Neural cell (in vitro differentiated cells): ENCODE measurements at regions not wholly inside any gene's neighbourhood (a gene's known extent, or its start where the extent isn't known, plus 50 kb on each side); places are given as distances from the start of the nearest gene placed in this dataset.
A peak's percentile ranks its signal among the peaks of the same experiment; 100 is the strongest.

Experiments used
- H2AFZ ChIP-seq: fragments of 200-600, 300-800 bp; sonication (generic), shearing (Covaris generic); 2 replicates; pipeline ENCODE4 v1.6.0; 2014; ENCODE audit warnings: low read depth, mild to moderate bottlenecking, antibody characterized with exemption, low read length, moderate library complexity
- H3F3A ChIP-seq: fragments of 200-600 bp; shearing (Covaris generic); 2 replicates; pipeline ENCODE4 v1.6.1; 2016; ENCODE audit warnings: mild to moderate bottlenecking, moderate library complexity, mixed read lengths, antibody characterized with exemption, low read length; ENCODE audit not compliant: insufficient read depth, poor library complexity, severe bottlenecking
- H3K27ac ChIP-seq: fragments of 200-600, 300-800 bp; sonication (generic), shearing (Covaris generic); 2 replicates; pipeline ENCODE4 v1.5.1; 2014; ENCODE audit warnings: mild to moderate bottlenecking, low read length, moderate library complexity
- H3K27me3 ChIP-seq: fragments of 300-800, 200-600 bp; sonication (generic), shearing (Covaris generic); 2 replicates; pipeline ENCODE4 v1.6.0; 2014; ENCODE audit warnings: mild to moderate bottlenecking, low read depth, low read length, moderate library complexity; ENCODE audit not compliant: insufficient read depth
- H3K36me3 ChIP-seq: fragments of 300-800, 200-600 bp; sonication (generic), shearing (Covaris generic); 2 replicates; pipeline ENCODE4 v1.5.1; 2014; ENCODE audit warnings: mild to moderate bottlenecking, antibody characterized with exemption, low read length, moderate library complexity; ENCODE audit not compliant: insufficient read depth
- H3K4me2 ChIP-seq: fragments of 300-800, 200-600 bp; sonication (generic), shearing (Covaris generic); 2 replicates; pipeline ENCODE4 v1.6.0; 2014; ENCODE audit warnings: mild to moderate bottlenecking, low read length
- H3K4me3 ChIP-seq: fragments of 300-800, 200-600 bp; sonication (generic), shearing (Covaris generic); 2 replicates; pipeline ENCODE4 v1.5.1; 2014; ENCODE audit warnings: mild to moderate bottlenecking, low read length, moderate library complexity
- H3K79me2 ChIP-seq: fragments of 200-600 bp; shearing (Covaris generic); replicated peaks from 2 replicates; pipeline ENCODE4 v1.6.0; 2014; ENCODE audit warnings: mild to moderate bottlenecking, low read length, moderate library complexity; ENCODE audit not compliant: insufficient read depth
- H3K9ac ChIP-seq: fragments of 300-800, 200-600 bp; sonication (generic), shearing (Covaris generic); 2 replicates; pipeline ENCODE4 v1.6.1; 2016; ENCODE audit warnings: mild to moderate bottlenecking, low read length, mixed read lengths
- H3K9me2 ChIP-seq: fragments of 200-600 bp; shearing (Covaris generic); 2 replicates; pipeline ENCODE4 v1.6.1; 2016; ENCODE audit warnings: mild to moderate bottlenecking, low read length, mixed read lengths; ENCODE audit not compliant: insufficient read depth
- H3K9me3 ChIP-seq: fragments of 200-600, 300-800 bp; sonication (generic), shearing (Covaris generic); 2 replicates; pipeline ENCODE4 v1.6.1; 2016; ENCODE audit warnings: mild to moderate bottlenecking, mixed run types, low read length, moderate library complexity, mixed read lengths
- H4K20me1 ChIP-seq: fragments of 200-600 bp; shearing (Covaris generic); 2 replicates; pipeline ENCODE4 v1.6.1; 2016; ENCODE audit warnings: mild to moderate bottlenecking, mixed run types; ENCODE audit not compliant: insufficient read depth
- EP300 ChIP-seq: fragments of 450-650 bp; conservative IDR thresholded peaks from 2 replicates; pipeline ENCODE4 v1.6.1; 2014; ENCODE audit warnings: antibody characterized with exemption, mild to moderate bottlenecking, moderate library complexity; ENCODE audit not compliant: poor library complexity, severe bottlenecking
- EZH2 ChIP-seq: fragments of 200-600, 300-800 bp; shearing (Covaris generic), sonication (generic); IDR thresholded peaks from 2 replicates; pipeline ENCODE4 v1.6.1; 2014; ENCODE audit warnings: antibody characterized with exemption, low read length, borderline replicate concordance, mild to moderate bottlenecking; ENCODE audit not compliant: insufficient read depth, poor library complexity, severe bottlenecking
- MXI1 ChIP-seq: fragments of 450-650 bp; conservative IDR thresholded peaks from 2 replicates; pipeline ENCODE4 v1.6.1; 2014; ENCODE audit warnings: antibody characterized with exemption, mild to moderate bottlenecking; ENCODE audit not compliant: poor library complexity, severe bottlenecking
- POLR2AphosphoS5 ChIP-seq: IDR thresholded peaks from 2 replicates; pipeline ENCODE4 v1.6.1; 2012
- RAD21 ChIP-seq: fragments of 450-650 bp; conservative IDR thresholded peaks from 2 replicates; pipeline ENCODE4 v1.6.1; 2014; ENCODE audit warnings: antibody characterized with exemption, mild to moderate bottlenecking, moderate library complexity
- SMC3 ChIP-seq: fragments of 450-650 bp; conservative IDR thresholded peaks from 2 replicates; pipeline ENCODE4 v1.6.1; 2014; ENCODE audit warnings: antibody characterized with exemption, mild to moderate bottlenecking, moderate library complexity; ENCODE audit not compliant: poor library complexity
- TAF1 ChIP-seq: IDR thresholded peaks from 2 replicates; pipeline ENCODE4 v1.6.1; 2012; ENCODE audit warnings: low read depth
- TF ChIP-seq, protein P1 (sequence below): fragments of 450-650 bp; IDR thresholded peaks from 2 replicates; pipeline ENCODE4 v1.5.1; 2014; ENCODE audit warnings: antibody characterized with exemption, mild to moderate bottlenecking, moderate library complexity; ENCODE audit not compliant: poor library complexity, severe bottlenecking
- TF ChIP-seq, protein P2 (sequence below): IDR thresholded peaks from 2 replicates; pipeline ENCODE4 v1.6.1; 2012; ENCODE audit warnings: borderline replicate concordance

DNA sequence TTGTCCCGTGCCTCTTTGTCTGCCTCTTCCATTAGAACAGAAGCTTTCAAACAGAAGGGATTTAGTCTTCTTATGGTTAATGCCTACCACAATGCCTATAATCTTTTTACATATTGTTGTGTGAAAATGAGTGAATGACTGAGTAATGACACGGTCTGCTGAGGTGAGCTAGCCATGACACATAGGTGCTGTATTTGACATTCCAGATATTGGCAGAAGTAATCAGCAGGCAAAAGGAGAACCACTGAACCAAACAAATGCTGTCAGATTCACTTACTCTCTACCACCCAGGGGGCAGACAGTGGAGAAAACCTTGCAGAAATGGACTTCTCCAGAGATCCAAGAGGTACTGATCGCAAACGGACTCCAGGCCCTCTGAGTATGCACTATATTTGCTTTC lies 377.2 kb upstream of the VWC2 start:
- Histone ChIP-seq H3K79me2 (no peaks in the 10 kb centered on the region), H3K36me3 (no peaks in the 10 kb centered on the region), H3K9me3 (no peaks in the 10 kb centered on the region), H3F3A (no peaks in the 10 kb centered on the region), H3K4me3 (no peak overlapping the region), H3K27me3 (no peaks in the 10 kb centered on the region), H3K9ac (no peak overlapping the region), H3K4me2 (no peak overlapping the region), H3K27ac (no peak overlapping the region), H3K9me2 (no peaks in the 10 kb centered on the region), H4K20me1 (no peaks in the 10 kb centered on the region), H2AFZ (no peak overlapping the region)
- TF ChIP-seq TAF1, result no peak
- TF ChIP-seq SMC3, result no peak
- TF ChIP-seq MXI1, result no peak
- TF ChIP-seq EP300, result no peak
- TF ChIP-seq, protein P1, sequence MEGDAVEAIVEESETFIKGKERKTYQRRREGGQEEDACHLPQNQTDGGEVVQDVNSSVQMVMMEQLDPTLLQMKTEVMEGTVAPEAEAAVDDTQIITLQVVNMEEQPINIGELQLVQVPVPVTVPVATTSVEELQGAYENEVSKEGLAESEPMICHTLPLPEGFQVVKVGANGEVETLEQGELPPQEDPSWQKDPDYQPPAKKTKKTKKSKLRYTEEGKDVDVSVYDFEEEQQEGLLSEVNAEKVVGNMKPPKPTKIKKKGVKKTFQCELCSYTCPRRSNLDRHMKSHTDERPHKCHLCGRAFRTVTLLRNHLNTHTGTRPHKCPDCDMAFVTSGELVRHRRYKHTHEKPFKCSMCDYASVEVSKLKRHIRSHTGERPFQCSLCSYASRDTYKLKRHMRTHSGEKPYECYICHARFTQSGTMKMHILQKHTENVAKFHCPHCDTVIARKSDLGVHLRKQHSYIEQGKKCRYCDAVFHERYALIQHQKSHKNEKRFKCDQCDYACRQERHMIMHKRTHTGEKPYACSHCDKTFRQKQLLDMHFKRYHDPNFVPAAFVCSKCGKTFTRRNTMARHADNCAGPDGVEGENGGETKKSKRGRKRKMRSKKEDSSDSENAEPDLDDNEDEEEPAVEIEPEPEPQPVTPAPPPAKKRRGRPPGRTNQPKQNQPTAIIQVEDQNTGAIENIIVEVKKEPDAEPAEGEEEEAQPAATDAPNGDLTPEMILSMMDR, result no peak
- TF ChIP-seq, protein P2, sequence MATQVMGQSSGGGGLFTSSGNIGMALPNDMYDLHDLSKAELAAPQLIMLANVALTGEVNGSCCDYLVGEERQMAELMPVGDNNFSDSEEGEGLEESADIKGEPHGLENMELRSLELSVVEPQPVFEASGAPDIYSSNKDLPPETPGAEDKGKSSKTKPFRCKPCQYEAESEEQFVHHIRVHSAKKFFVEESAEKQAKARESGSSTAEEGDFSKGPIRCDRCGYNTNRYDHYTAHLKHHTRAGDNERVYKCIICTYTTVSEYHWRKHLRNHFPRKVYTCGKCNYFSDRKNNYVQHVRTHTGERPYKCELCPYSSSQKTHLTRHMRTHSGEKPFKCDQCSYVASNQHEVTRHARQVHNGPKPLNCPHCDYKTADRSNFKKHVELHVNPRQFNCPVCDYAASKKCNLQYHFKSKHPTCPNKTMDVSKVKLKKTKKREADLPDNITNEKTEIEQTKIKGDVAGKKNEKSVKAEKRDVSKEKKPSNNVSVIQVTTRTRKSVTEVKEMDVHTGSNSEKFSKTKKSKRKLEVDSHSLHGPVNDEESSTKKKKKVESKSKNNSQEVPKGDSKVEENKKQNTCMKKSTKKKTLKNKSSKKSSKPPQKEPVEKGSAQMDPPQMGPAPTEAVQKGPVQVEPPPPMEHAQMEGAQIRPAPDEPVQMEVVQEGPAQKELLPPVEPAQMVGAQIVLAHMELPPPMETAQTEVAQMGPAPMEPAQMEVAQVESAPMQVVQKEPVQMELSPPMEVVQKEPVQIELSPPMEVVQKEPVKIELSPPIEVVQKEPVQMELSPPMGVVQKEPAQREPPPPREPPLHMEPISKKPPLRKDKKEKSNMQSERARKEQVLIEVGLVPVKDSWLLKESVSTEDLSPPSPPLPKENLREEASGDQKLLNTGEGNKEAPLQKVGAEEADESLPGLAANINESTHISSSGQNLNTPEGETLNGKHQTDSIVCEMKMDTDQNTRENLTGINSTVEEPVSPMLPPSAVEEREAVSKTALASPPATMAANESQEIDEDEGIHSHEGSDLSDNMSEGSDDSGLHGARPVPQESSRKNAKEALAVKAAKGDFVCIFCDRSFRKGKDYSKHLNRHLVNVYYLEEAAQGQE, result no peak
- no peak for TF ChIP-seq POLR2AphosphoS5
- TF ChIP-seq RAD21, result no peak

DNA sequence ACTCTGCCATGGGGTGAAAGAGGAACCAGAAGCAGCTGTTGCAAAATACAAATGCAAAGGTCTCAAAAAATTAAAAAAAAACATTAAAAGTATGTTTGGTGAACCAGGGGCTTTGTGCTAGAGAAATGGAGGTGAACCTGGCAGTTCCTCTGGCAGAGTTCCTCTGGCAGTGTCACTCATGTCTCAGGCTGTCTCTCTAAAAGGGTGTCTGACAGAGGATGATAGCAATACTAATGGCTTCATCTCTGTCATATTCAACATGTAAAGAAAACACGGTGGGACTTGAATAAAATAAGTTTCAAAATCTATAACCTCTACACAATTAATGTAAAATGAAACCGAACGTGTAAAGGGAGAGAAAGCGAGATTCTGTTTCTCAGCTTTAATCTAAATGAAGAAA lies 375.7 kb upstream of the VWC2 start:
- no peaks in the 10 kb centered on the region for H4K20me1 ChIP-seq
- TF ChIP-seq MXI1, result no peak
- TF ChIP-seq EP300, result peak; percentile 91
- no peak for TF ChIP-seq RAD21
- TF ChIP-seq POLR2AphosphoS5, result peak; percentile 56
- TF ChIP-seq EZH2, result no peak
- TF ChIP-seq, protein P2, result no peak
- TF ChIP-seq, protein P1, result no peak
- no peak overlapping the region for H3K4me3 ChIP-seq

More for the DNA sequence above, 375.7 kb upstream of the VWC2 start:
- Histone ChIP-seq H3K9me3 (no peaks in the 10 kb centered on the region), H3K4me2 (no peak overlapping the region), H3K27ac (no peak overlapping the region), H3F3A (no peaks in the 10 kb centered on the region), H3K9me2 (no peaks in the 10 kb centered on the region), H3K36me3 (no peaks in the 10 kb centered on the region), H2AFZ (no peak overlapping the region), H3K9ac (no peak overlapping the region), H3K79me2 (no peaks in the 10 kb centered on the region), H3K27me3 (no peaks in the 10 kb centered on the region)
